WTC11 (cell line): ENCODE measurements at regions not wholly inside any gene's neighbourhood (a gene's known extent, or its start where the extent isn't known, plus 50 kb on each side); places are given as distances from the start of the nearest gene placed in this dataset.

ENCODE experiments used
- CREB1 ChIP-seq: sonication (generic); formaldehyde crosslinking; IDR thresholded peaks from 2 replicates; pipeline ENCODE4 v1.8.0; 2023; ENCODE audit warnings: mild to moderate bottlenecking, missing genetic modification reagents
- CTCF ChIP-seq: fragments of 200-600 bp; IDR thresholded peaks from 2 replicates; pipeline ENCODE4 v1.8.0; 2022; ENCODE audit warnings: antibody characterized with exemption
- EMX1 ChIP-seq: fragments of 250-450 bp; sonication (Bioruptor Pico); IDR thresholded peaks from 2 replicates; pipeline ENCODE4 v1.8.0; 2021; ENCODE audit warnings: mild to moderate bottlenecking
- JUN ChIP-seq: sonication (generic); formaldehyde crosslinking; IDR thresholded peaks from 2 replicates; pipeline ENCODE4 v1.8.0; 2023; ENCODE audit warnings: mild to moderate bottlenecking, missing genetic modification reagents
- KAT7 ChIP-seq: sonication (generic); formaldehyde crosslinking; IDR thresholded peaks from 2 replicates; pipeline ENCODE4 v1.8.1; 2023; ENCODE audit warnings: missing genetic modification reagents, mild to moderate bottlenecking, borderline replicate concordance
- NR3C1 ChIP-seq: sonication (generic); formaldehyde crosslinking; conservative IDR thresholded peaks from 2 replicates; pipeline ENCODE4 v1.8.1; 2023; ENCODE audit warnings: low read depth, mild to moderate bottlenecking, missing genetic modification reagents
- PREB ChIP-seq: sonication (generic); formaldehyde crosslinking; IDR thresholded peaks from 2 replicates; pipeline ENCODE4 v1.8.1; 2022; ENCODE audit warnings: mild to moderate bottlenecking, missing genetic modification reagents, moderate library complexity, borderline replicate concordance
- SP1 ChIP-seq: sonication (generic); formaldehyde crosslinking; conservative IDR thresholded peaks from 2 replicates; pipeline ENCODE4 v1.8.1; 2022; ENCODE audit warnings: missing genetic modification reagents
- TCF7 ChIP-seq: sonication (generic); formaldehyde crosslinking; IDR thresholded peaks from 2 replicates; pipeline ENCODE4 v1.8.0; 2022; ENCODE audit warnings: mild to moderate bottlenecking, low read depth, missing genetic modification reagents, moderate library complexity
- ZBTB21 ChIP-seq: sonication (generic); formaldehyde crosslinking; IDR thresholded peaks from 2 replicates; pipeline ENCODE4 v1.8.1; 2023; ENCODE audit warnings: mild to moderate bottlenecking, missing genetic modification reagents, borderline replicate concordance
- ZNF416 ChIP-seq: fragments of 250-450 bp; sonication (Bioruptor Pico); IDR thresholded peaks from 2 replicates; pipeline ENCODE4 v1.9.0; 2021; ENCODE audit warnings: mild to moderate bottlenecking, inconsistent platforms
- TF ChIP-seq, protein P1 (sequence below): fragments of 250-450 bp; sonication (Bioruptor Pico); IDR thresholded peaks from 2 replicates; pipeline ENCODE4 v1.8.0; 2021; ENCODE audit warnings: mild to moderate bottlenecking
- TF ChIP-seq, protein P2 (sequence below): sonication (generic); formaldehyde crosslinking; conservative IDR thresholded peaks from 2 replicates; pipeline ENCODE4 v1.8.1; 2022; ENCODE audit warnings: mild to moderate bottlenecking, missing genetic modification reagents
- TF ChIP-seq, protein P3 (sequence below): sonication (generic); formaldehyde crosslinking; IDR thresholded peaks from 2 replicates; pipeline ENCODE4 v1.8.1; 2023; ENCODE audit warnings: mild to moderate bottlenecking, missing genetic modification reagents, moderate library complexity

DNA sequence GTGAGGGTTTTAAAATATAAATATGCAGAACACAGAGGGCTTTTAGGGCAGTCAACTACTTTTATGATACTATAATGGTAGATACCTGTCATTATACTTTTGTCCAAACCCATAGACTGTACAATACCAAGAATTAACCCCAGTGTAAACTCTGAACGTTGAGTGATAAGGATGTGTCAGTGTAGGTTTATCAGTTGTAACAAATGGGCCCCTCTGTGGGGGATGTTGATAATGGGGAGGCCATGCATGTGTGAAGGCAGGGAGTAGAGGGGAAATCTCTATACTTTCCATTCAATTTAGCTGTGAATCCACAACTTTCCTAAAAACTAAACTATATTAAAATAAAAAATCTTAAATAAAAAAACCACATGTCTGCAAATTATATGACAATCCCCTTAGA, 193.5 kb upstream of the CAMK1G start:
- TF ChIP-seq, protein P1, sequence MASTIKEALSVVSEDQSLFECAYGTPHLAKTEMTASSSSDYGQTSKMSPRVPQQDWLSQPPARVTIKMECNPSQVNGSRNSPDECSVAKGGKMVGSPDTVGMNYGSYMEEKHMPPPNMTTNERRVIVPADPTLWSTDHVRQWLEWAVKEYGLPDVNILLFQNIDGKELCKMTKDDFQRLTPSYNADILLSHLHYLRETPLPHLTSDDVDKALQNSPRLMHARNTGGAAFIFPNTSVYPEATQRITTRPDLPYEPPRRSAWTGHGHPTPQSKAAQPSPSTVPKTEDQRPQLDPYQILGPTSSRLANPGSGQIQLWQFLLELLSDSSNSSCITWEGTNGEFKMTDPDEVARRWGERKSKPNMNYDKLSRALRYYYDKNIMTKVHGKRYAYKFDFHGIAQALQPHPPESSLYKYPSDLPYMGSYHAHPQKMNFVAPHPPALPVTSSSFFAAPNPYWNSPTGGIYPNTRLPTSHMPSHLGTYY (CRISPR knock-in tag) = no peak
- no peak for TF ChIP-seq CTCF
- TF ChIP-seq, protein P2, sequence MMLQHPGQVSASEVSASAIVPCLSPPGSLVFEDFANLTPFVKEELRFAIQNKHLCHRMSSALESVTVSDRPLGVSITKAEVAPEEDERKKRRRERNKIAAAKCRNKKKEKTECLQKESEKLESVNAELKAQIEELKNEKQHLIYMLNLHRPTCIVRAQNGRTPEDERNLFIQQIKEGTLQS (CRISPR knock-in tag) = no peak
- no peak for TF ChIP-seq PREB (CRISPR knock-in tag)
- no peak for TF ChIP-seq ZNF416
- no peak for TF ChIP-seq SP1 (CRISPR knock-in tag)
- TF ChIP-seq TCF7 (CRISPR knock-in tag) = no peak
- no peak for TF ChIP-seq KAT7
- no peak for TF ChIP-seq JUN
- no peak for TF ChIP-seq ZBTB21 (CRISPR knock-in tag)
- TF ChIP-seq, protein P3, sequence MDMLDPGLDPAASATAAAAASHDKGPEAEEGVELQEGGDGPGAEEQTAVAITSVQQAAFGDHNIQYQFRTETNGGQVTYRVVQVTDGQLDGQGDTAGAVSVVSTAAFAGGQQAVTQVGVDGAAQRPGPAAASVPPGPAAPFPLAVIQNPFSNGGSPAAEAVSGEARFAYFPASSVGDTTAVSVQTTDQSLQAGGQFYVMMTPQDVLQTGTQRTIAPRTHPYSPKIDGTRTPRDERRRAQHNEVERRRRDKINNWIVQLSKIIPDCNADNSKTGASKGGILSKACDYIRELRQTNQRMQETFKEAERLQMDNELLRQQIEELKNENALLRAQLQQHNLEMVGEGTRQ (CRISPR knock-in tag) = no peak
- no peak for TF ChIP-seq CREB1 (CRISPR knock-in tag)
- no peak for TF ChIP-seq NR3C1 (CRISPR knock-in tag)
- no peak for TF ChIP-seq EMX1 (CRISPR knock-in tag)
